Testis (tissue), 2 donors: ENCODE measurements at regions not wholly inside any gene's neighbourhood (a gene's known extent, or its start where the extent isn't known, plus 50 kb on each side); places are given as distances from the start of the nearest gene placed in this dataset.

Source experiments
- CTCF ChIP-seq, 3 experiments: fragments of 450-650 bp in 2 of 3; fragments of 200-600 bp in 1 of 3; sonication (generic) in 1 of 3; IDR thresholded peaks; one replicate each; pipeline ENCODE4 v1.5.1; 2016 to 2019; ENCODE audit warnings: antibody characterized with exemption in 3 of 3, mild to moderate bottlenecking in 2 of 3, moderate library complexity in 1 of 3
- POLR2A ChIP-seq: fragments of 450-650 bp; IDR thresholded peaks from one replicate; pipeline ENCODE4 v1.6.1; 2017; ENCODE audit warnings: antibody characterized with exemption, mild to moderate bottlenecking, moderate library complexity

GRCh38 chr3:170792471-170792870 lies 77.5 kb downstream of the RPL22L1 start:
- TF ChIP-seq CTCF (IDR thresholded peaks at IDR 0.05) (no peak), POLR2A (no peak)
